HCT116 (cell line): ENCODE measurements at regions not wholly inside any gene's neighbourhood (a gene's known extent, or its start where the extent isn't known, plus 50 kb on each side); places are given as distances from the start of the nearest gene placed in this dataset.

Experiments
- ATAC-seq: fragments of 200-7000 bp; cut with Tn5 transposase; 2 replicates; pipeline ENCODE4 v1.9.1; 2020; ENCODE audit warnings: mild to moderate bottlenecking, moderate library complexity
- BruUV-seq: library from RNA; stranded (reverse); fragments of 400-500 nt; replicated peaks from 2 replicates; lab custom pipeline; 2021; lab: Mats Ljungman, UMichigan
- CTCF ChIA-PET: fragments of 300-600 bp; sonication (Branson Sonifier 250); formaldehyde crosslinking; loops from one replicate; lab custom pipeline; 2021; ENCODE audit warnings: antibody characterized with exemption; lab: Charles Lee
- POLR2A ChIA-PET: fragments of 300-600, 350-600 bp; sonication (Branson Sonifier 250); formaldehyde crosslinking; loops from one replicate; lab custom pipeline; 2021; ENCODE audit warnings: antibody characterized with exemption; lab: Charles Lee
- RAD21 ChIA-PET, 2 experiments: fragments of 300-600 bp; sonication (Branson Sonifier 250); formaldehyde crosslinking; loops; one replicate each; lab custom pipeline; 2023; ENCODE audit warnings: low total read pairs in 2 of 2; ENCODE audit not compliant: uncharacterized antibody in 2 of 2, unreplicated experiment in 2 of 2, low non-redundant PET in 1 of 2; lab: Charles Lee
- DNase-seq: peaks from one replicate; pipeline ENCODE4 v3.0.0-alpha.2; 2010; ENCODE audit warnings: low read depth, low spot score
- H2AFZ ChIP-seq: fragments of 200-600 bp; shearing (Covaris generic), sonication (generic); 2 replicates; pipeline ENCODE4 v1.6.1; 2017; ENCODE audit warnings: low read depth, mixed run types, mixed read lengths, antibody characterized with exemption, low read length; ENCODE audit not compliant: poor library complexity, severe bottlenecking
- H3K27ac ChIP-seq: 2 replicates; pipeline ENCODE4 v1.5.1; 2012; ENCODE audit warnings: low read depth, low read length
- H3K27me3 ChIP-seq: fragments of 200-600 bp; sonication (generic); 2 replicates; pipeline ENCODE4 v1.6.1; 2016; ENCODE audit warnings: mixed run types, low read length, mixed read lengths; ENCODE audit not compliant: insufficient read depth
- H3K36me3 ChIP-seq, 2 experiments: fragments of 200-500 bp in 1 of 2; fragments of 200-600 bp in 1 of 2; sonication (Bioruptor generic) in 1 of 2; sonication (generic) in 1 of 2; 2 replicates each; pipeline versions ENCODE4 v1.5.1 to v1.6.1; 2014 to 2016; ENCODE audit warnings: low read length in 2 of 2, inconsistent platforms in 1 of 2, mixed read lengths in 1 of 2, mixed run types in 1 of 2; ENCODE audit not compliant: insufficient read depth in 2 of 2, control insufficient read depth in 1 of 2
- H3K4me1 ChIP-seq, 2 experiments: fragments of 200-600 bp in 1 of 2; sonication (generic) in 1 of 2; 2 replicates each; pipeline versions ENCODE4 v1.5.1 to v1.6.1; 2012 to 2017; ENCODE audit warnings: low read length in 2 of 2, inconsistent platforms in 1 of 2, mild to moderate bottlenecking in 1 of 2, mixed read lengths in 1 of 2, mixed run types in 1 of 2, moderate library complexity in 1 of 2; ENCODE audit not compliant: insufficient read depth in 2 of 2, control insufficient read depth in 1 of 2
- H3K4me2 ChIP-seq: fragments of 200-600 bp; sonication (generic); 2 replicates; pipeline ENCODE4 v1.6.1; 2017; ENCODE audit warnings: mixed run types, low read length, mixed read lengths
- H3K4me3 ChIP-seq, 2 experiments: fragments of 200-600 bp in 1 of 2; sonication (generic) in 1 of 2; replicated peaks in 1 of 2; 2 replicates each; pipeline ENCODE4 v1.5.1; 2011 to 2016; ENCODE audit warnings: low read length in 2 of 2, control low read depth in 1 of 2, low read depth in 1 of 2, mild to moderate bottlenecking in 1 of 2, mixed read lengths in 1 of 2, mixed run types in 1 of 2
- H3K79me2 ChIP-seq: fragments of 200-600 bp; sonication (generic); 2 replicates; pipeline ENCODE4 v1.6.1; 2017; ENCODE audit warnings: mild to moderate bottlenecking, mixed run types, low read length, moderate library complexity, mixed read lengths; ENCODE audit not compliant: insufficient read depth
- H3K9ac ChIP-seq: fragments of 200-600 bp; sonication (generic); 2 replicates; pipeline ENCODE4 v1.6.1; 2016; ENCODE audit warnings: low read length, mixed read lengths
- H3K9me2 ChIP-seq: fragments of 200-600 bp; sonication (generic), shearing (Covaris generic); 2 replicates; pipeline ENCODE4 v1.6.1; 2017; ENCODE audit warnings: mixed run types, mild to moderate bottlenecking, moderate library complexity; ENCODE audit not compliant: insufficient read depth
- H3K9me3 ChIP-seq, 2 experiments: fragments of 200-500 bp in 1 of 2; fragments of 200-600 bp in 1 of 2; sonication (Bioruptor generic) in 1 of 2; sonication (generic) in 1 of 2; 2 replicates each; pipeline ENCODE4 v1.6.1; 2014 to 2017; ENCODE audit warnings: low read length in 2 of 2, mixed read lengths in 2 of 2, inconsistent platforms in 1 of 2, low read depth in 1 of 2, mild to moderate bottlenecking in 1 of 2, mixed run types in 1 of 2, moderate library complexity in 1 of 2; ENCODE audit not compliant: control insufficient read depth in 1 of 2, insufficient read depth in 1 of 2
- H4K20me1 ChIP-seq: fragments of 200-600 bp; sonication (generic), shearing (Covaris generic); 2 replicates; pipeline ENCODE4 v1.6.1; 2017; ENCODE audit warnings: mixed run types, mild to moderate bottlenecking, moderate library complexity; ENCODE audit not compliant: insufficient read depth
- CBX3 ChIP-seq: IDR thresholded peaks from 2 replicates; pipeline ENCODE4 v1.6.1; 2012; ENCODE audit warnings: low read depth
- CEBPB ChIP-seq: IDR thresholded peaks from 2 replicates; pipeline ENCODE4 v1.6.1; 2012; ENCODE audit warnings: low read depth
- EGR1 ChIP-seq: IDR thresholded peaks from 2 replicates; pipeline ENCODE4 v1.6.1; 2012; ENCODE audit warnings: low read depth
- FOSL1 ChIP-seq: IDR thresholded peaks from 2 replicates; pipeline ENCODE4 v1.6.1; 2012; ENCODE audit warnings: low read depth
- POLR2A ChIP-seq: IDR thresholded peaks from 2 replicates; pipeline ENCODE4 v1.7.0; 2011; ENCODE audit warnings: borderline replicate concordance; ENCODE audit not compliant: insufficient read depth, insufficient read length; ENCODE audit errors: extremely low read depth
- SIN3A ChIP-seq: IDR thresholded peaks from 2 replicates; pipeline ENCODE4 v1.6.1; 2012; ENCODE audit warnings: low read depth
- TCF7L2 ChIP-seq: IDR thresholded peaks from 2 replicates; pipeline ENCODE4 v1.7.0; 2011; ENCODE audit warnings: borderline replicate concordance, inconsistent platforms; ENCODE audit not compliant: insufficient read depth, insufficient read length; ENCODE audit errors: extremely low read depth
- ZFX ChIP-seq: fragments of 450-650 bp; IDR thresholded peaks from 2 replicates; pipeline ENCODE4 v1.6.1; 2017
- ZNF274 ChIP-seq: fragments of 200-500 bp; sonication (Bioruptor generic); IDR thresholded peaks from 2 replicates; pipeline ENCODE4 v1.6.1; 2014; ENCODE audit warnings: mild to moderate bottlenecking, low read depth, low read length, inconsistent platforms
- intact Hi-C: fragments of 100-400 bp; cut with micrococcal nuclease; formaldehyde crosslinking; loops from 2 replicates; pipeline ENCODE4 v1.10.0; 2022
- TF ChIP-seq, protein P1 (sequence below): IDR thresholded peaks from 2 replicates; pipeline ENCODE4 v1.6.1; 2012; ENCODE audit warnings: low read depth
- TF ChIP-seq, protein P2 (sequence below): IDR thresholded peaks from 2 replicates; pipeline ENCODE4 v1.6.1; 2012
- TF ChIP-seq, protein P3 (sequence below): IDR thresholded peaks from 2 replicates; pipeline ENCODE4 v1.6.1; 2011; ENCODE audit warnings: mild to moderate bottlenecking, low read length, moderate library complexity; ENCODE audit not compliant: insufficient replicate concordance; ENCODE audit errors: extremely low read depth
- TF ChIP-seq, protein P4 (sequence below), 3 experiments: fragments of 200-600 bp in 1 of 3; sonication (generic) in 1 of 3; IDR thresholded peaks in 2 of 3; conservative IDR thresholded peaks in 1 of 3; 2 replicates each; pipeline ENCODE4 v1.5.1; 2012 to 2017; ENCODE audit warnings: low read depth in 2 of 3, low read length in 2 of 3, antibody characterized with exemption in 1 of 3, borderline replicate concordance in 1 of 3, control low read depth in 1 of 3, mild to moderate bottlenecking in 1 of 3, mixed read lengths in 1 of 3, mixed run types in 1 of 3, moderate library complexity in 1 of 3; ENCODE audit not compliant: insufficient read depth in 1 of 3

DNA sequence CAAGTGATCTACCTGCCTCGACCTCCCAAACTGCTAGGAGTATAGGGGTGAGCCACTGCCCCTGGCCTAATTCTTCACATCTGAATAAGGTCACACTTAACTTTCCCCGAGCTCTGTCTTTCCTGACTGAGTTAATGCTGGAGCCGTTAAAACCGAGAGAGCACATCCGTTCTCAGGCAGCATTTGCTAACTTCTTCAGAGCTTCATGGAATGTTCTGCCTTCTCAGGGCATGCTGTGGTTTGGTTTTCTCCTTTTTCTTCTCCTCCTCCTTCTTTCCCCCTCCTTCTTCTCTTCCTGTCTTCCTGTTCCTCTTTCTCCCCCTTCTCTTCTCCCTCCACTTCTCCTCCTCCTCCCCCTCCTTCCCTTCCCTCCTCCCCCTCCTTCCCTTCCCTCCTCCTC, 119.9 kb downstream of the ASMT start (continued):
- TF ChIP-seq, protein P1, sequence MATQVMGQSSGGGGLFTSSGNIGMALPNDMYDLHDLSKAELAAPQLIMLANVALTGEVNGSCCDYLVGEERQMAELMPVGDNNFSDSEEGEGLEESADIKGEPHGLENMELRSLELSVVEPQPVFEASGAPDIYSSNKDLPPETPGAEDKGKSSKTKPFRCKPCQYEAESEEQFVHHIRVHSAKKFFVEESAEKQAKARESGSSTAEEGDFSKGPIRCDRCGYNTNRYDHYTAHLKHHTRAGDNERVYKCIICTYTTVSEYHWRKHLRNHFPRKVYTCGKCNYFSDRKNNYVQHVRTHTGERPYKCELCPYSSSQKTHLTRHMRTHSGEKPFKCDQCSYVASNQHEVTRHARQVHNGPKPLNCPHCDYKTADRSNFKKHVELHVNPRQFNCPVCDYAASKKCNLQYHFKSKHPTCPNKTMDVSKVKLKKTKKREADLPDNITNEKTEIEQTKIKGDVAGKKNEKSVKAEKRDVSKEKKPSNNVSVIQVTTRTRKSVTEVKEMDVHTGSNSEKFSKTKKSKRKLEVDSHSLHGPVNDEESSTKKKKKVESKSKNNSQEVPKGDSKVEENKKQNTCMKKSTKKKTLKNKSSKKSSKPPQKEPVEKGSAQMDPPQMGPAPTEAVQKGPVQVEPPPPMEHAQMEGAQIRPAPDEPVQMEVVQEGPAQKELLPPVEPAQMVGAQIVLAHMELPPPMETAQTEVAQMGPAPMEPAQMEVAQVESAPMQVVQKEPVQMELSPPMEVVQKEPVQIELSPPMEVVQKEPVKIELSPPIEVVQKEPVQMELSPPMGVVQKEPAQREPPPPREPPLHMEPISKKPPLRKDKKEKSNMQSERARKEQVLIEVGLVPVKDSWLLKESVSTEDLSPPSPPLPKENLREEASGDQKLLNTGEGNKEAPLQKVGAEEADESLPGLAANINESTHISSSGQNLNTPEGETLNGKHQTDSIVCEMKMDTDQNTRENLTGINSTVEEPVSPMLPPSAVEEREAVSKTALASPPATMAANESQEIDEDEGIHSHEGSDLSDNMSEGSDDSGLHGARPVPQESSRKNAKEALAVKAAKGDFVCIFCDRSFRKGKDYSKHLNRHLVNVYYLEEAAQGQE, result no peak

DNA sequence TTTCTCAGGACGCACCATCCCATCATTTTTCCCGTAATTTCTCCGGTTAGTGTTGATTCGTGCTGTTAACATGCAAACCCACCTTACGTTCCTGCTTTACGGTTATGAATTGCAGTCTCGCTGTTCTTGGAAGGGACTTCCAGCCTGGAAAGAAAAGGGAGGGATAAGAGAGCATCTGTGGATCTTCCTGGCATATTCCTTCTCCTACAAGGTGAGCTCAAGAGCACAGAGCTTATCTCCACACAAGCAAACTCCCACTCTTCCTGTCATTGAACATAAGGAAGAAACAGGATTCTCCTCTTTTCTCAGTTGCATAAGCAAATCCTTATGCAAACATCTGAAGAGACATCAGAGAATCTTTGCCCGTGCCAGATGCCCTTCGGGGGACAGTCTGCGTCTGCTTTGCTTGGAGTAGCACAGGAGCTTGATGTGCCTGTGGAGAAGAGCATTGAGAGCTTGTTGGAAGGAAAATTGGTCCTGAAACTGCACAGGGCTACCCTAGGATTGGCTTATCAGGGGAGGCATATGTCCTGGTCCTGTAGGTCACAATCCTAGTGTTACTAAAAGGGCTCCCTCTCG, 127.0 kb downstream of the ASMT start:
- BruUV-seq, result no TSS peak
- H3K9me3 ChIP-seq, result no peaks in the 10 kb centered on the region; a peak in 1 of 4 replicates
- ChIA-PET POLR2A (no interaction called here), CTCF (no interaction called here), RAD21 (no interaction called here)
- no peak overlapping the region for H3K4me3 ChIP-seq
- no peaks in the 10 kb centered on the region for H4K20me1 ChIP-seq
- no peaks in the 10 kb centered on the region for H3K9me2 ChIP-seq
- H3K27ac ChIP-seq, result no peak overlapping the region
- H2AFZ ChIP-seq, result no peak overlapping the region
- H3K4me1 ChIP-seq, result no peaks in the 10 kb centered on the region
- no peaks in the 10 kb centered on the region for H3K36me3 ChIP-seq
- no peak overlapping the region for H3K4me2 ChIP-seq
- H3K27me3 ChIP-seq, result no peaks in the 10 kb centered on the region
- H3K79me2 ChIP-seq, result no peaks in the 10 kb centered on the region
- no peak for ATAC-seq
- intact Hi-C loops, result no loop called here
- H3K9ac ChIP-seq, result no peak overlapping the region
- no peak for DNase-seq
- TF ChIP-seq, protein P2, sequence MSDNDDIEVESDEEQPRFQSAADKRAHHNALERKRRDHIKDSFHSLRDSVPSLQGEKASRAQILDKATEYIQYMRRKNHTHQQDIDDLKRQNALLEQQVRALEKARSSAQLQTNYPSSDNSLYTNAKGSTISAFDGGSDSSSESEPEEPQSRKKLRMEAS, result no peak
- TF ChIP-seq, protein P3, sequence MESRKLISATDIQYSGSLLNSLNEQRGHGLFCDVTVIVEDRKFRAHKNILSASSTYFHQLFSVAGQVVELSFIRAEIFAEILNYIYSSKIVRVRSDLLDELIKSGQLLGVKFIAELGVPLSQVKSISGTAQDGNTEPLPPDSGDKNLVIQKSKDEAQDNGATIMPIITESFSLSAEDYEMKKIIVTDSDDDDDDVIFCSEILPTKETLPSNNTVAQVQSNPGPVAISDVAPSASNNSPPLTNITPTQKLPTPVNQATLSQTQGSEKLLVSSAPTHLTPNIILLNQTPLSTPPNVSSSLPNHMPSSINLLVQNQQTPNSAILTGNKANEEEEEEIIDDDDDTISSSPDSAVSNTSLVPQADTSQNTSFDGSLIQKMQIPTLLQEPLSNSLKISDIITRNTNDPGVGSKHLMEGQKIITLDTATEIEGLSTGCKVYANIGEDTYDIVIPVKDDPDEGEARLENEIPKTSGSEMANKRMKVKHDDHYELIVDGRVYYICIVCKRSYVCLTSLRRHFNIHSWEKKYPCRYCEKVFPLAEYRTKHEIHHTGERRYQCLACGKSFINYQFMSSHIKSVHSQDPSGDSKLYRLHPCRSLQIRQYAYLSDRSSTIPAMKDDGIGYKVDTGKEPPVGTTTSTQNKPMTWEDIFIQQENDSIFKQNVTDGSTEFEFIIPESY, result no peak
- no peak for TF ChIP-seq TCF7L2
- TF ChIP-seq ZFX, result no peak
- TF ChIP-seq CBX3, result no peak
- TF ChIP-seq CEBPB, result no peak
- no peak for TF ChIP-seq EGR1
- TF ChIP-seq, protein P1, result no peak
- no peak for TF ChIP-seq POLR2A
- TF ChIP-seq ZNF274, result no peak
- TF ChIP-seq, protein P4, sequence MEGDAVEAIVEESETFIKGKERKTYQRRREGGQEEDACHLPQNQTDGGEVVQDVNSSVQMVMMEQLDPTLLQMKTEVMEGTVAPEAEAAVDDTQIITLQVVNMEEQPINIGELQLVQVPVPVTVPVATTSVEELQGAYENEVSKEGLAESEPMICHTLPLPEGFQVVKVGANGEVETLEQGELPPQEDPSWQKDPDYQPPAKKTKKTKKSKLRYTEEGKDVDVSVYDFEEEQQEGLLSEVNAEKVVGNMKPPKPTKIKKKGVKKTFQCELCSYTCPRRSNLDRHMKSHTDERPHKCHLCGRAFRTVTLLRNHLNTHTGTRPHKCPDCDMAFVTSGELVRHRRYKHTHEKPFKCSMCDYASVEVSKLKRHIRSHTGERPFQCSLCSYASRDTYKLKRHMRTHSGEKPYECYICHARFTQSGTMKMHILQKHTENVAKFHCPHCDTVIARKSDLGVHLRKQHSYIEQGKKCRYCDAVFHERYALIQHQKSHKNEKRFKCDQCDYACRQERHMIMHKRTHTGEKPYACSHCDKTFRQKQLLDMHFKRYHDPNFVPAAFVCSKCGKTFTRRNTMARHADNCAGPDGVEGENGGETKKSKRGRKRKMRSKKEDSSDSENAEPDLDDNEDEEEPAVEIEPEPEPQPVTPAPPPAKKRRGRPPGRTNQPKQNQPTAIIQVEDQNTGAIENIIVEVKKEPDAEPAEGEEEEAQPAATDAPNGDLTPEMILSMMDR (IDR thresholded peaks at IDR 0.05 in 2 of 3, conservative IDR thresholded peaks at IDR 0.05 in 1 of 3; ENCODE audit: borderline replicate concordance in 1 of 3, insufficient read depth in 1 of 3, low read depth in 2 of 3, low read length in 2 of 3), result no peak
- no peak for TF ChIP-seq FOSL1
- TF ChIP-seq SIN3A, result no peak
